ENCODE measurements at regions not wholly inside any gene's neighbourhood (a gene's known extent, or its start where the extent isn't known, plus 50 kb on each side); places are given as distances from the start of the nearest gene placed in this dataset.

GRCh38 chr3:16834214-16834613 lies 50.5 kb upstream of the PLCL2 start:
- H3K4me3 ChIP-seq (ENCODE audit: low read depth, low read length) = no peak overlapping the region
- no peak for DNase-seq (ENCODE audit: low read depth)
- TF ChIP-seq CTCF (IDR thresholded peaks at IDR 0.05; ENCODE audit: insufficient read depth, low read depth, low read length, missing control alignments) = peak; percentile 15

- DNase-seq (ENCODE audit: low read depth) = no peak
- no peak overlapping the region for H3K4me3 ChIP-seq (ENCODE audit: low read depth, low read length)
- TF ChIP-seq CTCF (IDR thresholded peaks at IDR 0.05; ENCODE audit: insufficient read depth, low read depth, low read length, missing control alignments) = no peak
These were observed 50.0 kb upstream of the PLCL2 start for GRCh38 chr3:16834753-16835152.
